ENCODE measurements at regions not wholly inside any gene's neighbourhood (a gene's known extent, or its start where the extent isn't known, plus 50 kb on each side); places are given as distances from the start of the nearest gene placed in this dataset.

GRCh38 chr22:48070760-48071159 lies 1308.3 kb downstream of the TBC1D22A start:
- peak; percentile 22 for DNase-seq (ENCODE audit: low spot score)
- peak in 1 of 2 experiments; percentile 33; a peak in 2 of 4 replicates for TF ChIP-seq CTCF (conservative IDR thresholded peaks at IDR 0.05; ENCODE audit: low read depth in 2 of 2)
- TF ChIP-seq, protein P1, sequence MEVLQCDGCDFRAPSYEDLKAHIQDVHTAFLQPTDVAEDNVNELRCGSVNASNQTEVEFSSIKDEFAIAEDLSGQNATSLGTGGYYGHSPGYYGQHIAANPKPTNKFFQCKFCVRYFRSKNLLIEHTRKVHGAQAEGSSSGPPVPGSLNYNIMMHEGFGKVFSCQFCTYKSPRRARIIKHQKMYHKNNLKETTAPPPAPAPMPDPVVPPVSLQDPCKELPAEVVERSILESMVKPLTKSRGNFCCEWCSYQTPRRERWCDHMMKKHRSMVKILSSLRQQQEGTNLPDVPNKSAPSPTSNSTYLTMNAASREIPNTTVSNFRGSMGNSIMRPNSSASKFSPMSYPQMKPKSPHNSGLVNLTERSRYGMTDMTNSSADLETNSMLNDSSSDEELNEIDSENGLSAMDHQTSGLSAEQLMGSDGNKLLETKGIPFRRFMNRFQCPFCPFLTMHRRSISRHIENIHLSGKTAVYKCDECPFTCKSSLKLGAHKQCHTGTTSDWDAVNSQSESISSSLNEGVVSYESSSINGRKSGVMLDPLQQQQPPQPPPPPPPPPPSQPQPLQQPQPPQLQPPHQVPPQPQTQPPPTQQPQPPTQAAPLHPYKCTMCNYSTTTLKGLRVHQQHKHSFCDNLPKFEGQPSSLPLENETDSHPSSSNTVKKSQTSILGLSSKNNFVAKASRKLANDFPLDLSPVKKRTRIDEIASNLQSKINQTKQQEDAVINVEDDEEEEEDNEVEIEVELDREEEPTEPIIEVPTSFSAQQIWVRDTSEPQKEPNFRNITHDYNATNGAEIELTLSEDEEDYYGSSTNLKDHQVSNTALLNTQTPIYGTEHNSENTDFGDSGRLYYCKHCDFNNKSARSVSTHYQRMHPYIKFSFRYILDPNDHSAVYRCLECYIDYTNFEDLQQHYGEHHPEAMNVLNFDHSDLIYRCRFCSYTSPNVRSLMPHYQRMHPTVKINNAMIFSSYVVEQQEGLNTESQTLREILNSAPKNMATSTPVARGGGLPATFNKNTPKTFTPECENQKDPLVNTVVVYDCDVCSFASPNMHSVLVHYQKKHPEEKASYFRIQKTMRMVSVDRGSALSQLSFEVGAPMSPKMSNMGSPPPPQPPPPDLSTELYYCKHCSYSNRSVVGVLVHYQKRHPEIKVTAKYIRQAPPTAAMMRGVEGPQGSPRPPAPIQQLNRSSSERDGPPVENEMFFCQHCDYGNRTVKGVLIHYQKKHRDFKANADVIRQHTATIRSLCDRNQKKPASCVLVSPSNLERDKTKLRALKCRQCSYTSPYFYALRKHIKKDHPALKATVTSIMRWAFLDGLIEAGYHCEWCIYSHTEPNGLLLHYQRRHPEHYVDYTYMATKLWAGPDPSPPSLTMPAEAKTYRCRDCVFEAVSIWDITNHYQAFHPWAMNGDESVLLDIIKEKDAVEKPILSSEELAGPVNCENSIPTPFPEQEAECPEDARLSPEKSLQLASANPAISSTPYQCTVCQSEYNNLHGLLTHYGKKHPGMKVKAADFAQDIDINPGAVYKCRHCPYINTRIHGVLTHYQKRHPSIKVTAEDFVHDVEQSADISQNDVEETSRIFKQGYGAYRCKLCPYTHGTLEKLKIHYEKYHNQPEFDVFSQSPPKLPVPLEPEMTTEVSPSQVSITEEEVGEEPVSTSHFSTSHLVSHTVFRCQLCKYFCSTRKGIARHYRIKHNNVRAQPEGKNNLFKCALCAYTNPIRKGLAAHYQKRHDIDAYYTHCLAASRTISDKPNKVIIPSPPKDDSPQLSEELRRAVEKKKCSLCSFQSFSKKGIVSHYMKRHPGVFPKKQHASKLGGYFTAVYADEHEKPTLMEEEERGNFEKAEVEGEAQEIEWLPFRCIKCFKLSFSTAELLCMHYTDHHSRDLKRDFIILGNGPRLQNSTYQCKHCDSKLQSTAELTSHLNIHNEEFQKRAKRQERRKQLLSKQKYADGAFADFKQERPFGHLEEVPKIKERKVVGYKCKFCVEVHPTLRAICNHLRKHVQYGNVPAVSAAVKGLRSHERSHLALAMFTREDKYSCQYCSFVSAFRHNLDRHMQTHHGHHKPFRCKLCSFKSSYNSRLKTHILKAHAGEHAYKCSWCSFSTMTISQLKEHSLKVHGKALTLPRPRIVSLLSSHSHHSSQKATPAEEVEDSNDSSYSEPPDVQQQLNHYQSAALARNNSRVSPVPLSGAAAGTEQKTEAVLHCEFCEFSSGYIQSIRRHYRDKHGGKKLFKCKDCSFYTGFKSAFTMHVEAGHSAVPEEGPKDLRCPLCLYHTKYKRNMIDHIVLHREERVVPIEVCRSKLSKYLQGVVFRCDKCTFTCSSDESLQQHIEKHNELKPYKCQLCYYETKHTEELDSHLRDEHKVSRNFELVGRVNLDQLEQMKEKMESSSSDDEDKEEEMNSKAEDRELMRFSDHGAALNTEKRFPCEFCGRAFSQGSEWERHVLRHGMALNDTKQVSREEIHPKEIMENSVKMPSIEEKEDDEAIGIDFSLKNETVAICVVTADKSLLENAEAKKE (CRISPR knock-in tag; IDR thresholded peaks at IDR 0.05) = no peak
- no peak for TF ChIP-seq CREB1 (CRISPR knock-in tag; IDR thresholded peaks at IDR 0.05; ENCODE audit: low read depth)

GRCh38 chr22:48070083-48070482 lies 1307.6 kb downstream of the TBC1D22A start:
- H3K4me3 ChIP-seq = no peak overlapping the region
- no peaks in the 10 kb centered on the region for H3F3A ChIP-seq (replicated peaks; ENCODE audit: low read depth)
- Mint-ChIP-seq H3K4me1 (peaks cover 31% of the 10 kb centered on the region), H3K4me3 (no peak overlapping the region), H3K9me3 (peaks cover 26% of the 10 kb centered on the region), H3K36me3 (ENCODE audit: low read depth) (peaks cover 15% of the 10 kb centered on the region), H3K27ac (no peak overlapping the region), H3K27me3 (ENCODE audit: insufficient read depth, low read depth, poor library complexity) (peaks cover 15% of the 10 kb centered on the region)
- no peak overlapping the region for H3K27ac ChIP-seq (ENCODE audit: low read depth)
- peaks cover 11% of the 10 kb centered on the region for H3K4me1 ChIP-seq (ENCODE audit: insufficient read depth)
- DNase-seq (ENCODE audit: low spot score) (no peak), ATAC-seq (no peak)
- H3K4me2 ChIP-seq = no peak overlapping the region
- H3K36me3 ChIP-seq (ENCODE audit: insufficient read depth) = no peaks in the 10 kb centered on the region
- no peaks in the 10 kb centered on the region for H3K79me2 ChIP-seq (replicated peaks; ENCODE audit: insufficient read depth)
- peaks cover 7% of the 10 kb centered on the region for H3K9me2 ChIP-seq (ENCODE audit: insufficient read depth)
- H2AFZ ChIP-seq = no peak overlapping the region
- H4K20me1 ChIP-seq (replicated peaks; ENCODE audit: insufficient read depth) = no peaks in the 10 kb centered on the region
- no peaks in the 10 kb centered on the region for H3K27me3 ChIP-seq (ENCODE audit: insufficient read depth)
- TF ChIP-seq JUNB (IDR thresholded peaks at IDR 0.05; ENCODE audit: unreplicated experiment) (no peak), POLR2AphosphoS5 (IDR thresholded peaks at IDR 0.05; ENCODE audit: low read depth) (no peak), ZNF331 (CRISPR knock-in tag; IDR thresholded peaks at IDR 0.05; ENCODE audit: low read depth) (no peak), NANOG (IDR thresholded peaks at IDR 0.05; ENCODE audit: borderline replicate concordance) (no peak), EZH2 (IDR thresholded peaks at IDR 0.05; ENCODE audit: low read depth, unreplicated experiment) (no peak)

More at GRCh38 chr22:48070760-48071159, 1308.3 kb downstream of the TBC1D22A start:
- Histone ChIP-seq H2AFZ (no peak overlapping the region), H3K4me3 (no peak overlapping the region), H3K4me1 (ENCODE audit: insufficient read depth) (peaks cover 11% of the 10 kb centered on the region), H3K36me3 (ENCODE audit: insufficient read depth) (no peaks in the 10 kb centered on the region), H3K9me2 (ENCODE audit: insufficient read depth) (peaks cover 7% of the 10 kb centered on the region), H3K27ac (ENCODE audit: low read depth) (no peak overlapping the region), H3K27me3 (ENCODE audit: insufficient read depth) (no peaks in the 10 kb centered on the region), H3F3A (replicated peaks; ENCODE audit: low read depth) (no peaks in the 10 kb centered on the region), H3K79me2 (replicated peaks; ENCODE audit: insufficient read depth) (no peaks in the 10 kb centered on the region), H4K20me1 (replicated peaks; ENCODE audit: insufficient read depth) (no peaks in the 10 kb centered on the region), H3K4me2 (no peak overlapping the region)
- no peak overlapping the region for H3K4me3 Mint-ChIP-seq
- peaks cover 28% of the 10 kb centered on the region for H3K9me3 Mint-ChIP-seq
- peaks cover 31% of the 10 kb centered on the region for H3K4me1 Mint-ChIP-seq
- H3K27me3 Mint-ChIP-seq (ENCODE audit: insufficient read depth, low read depth, poor library complexity) = peaks cover 12% of the 10 kb centered on the region
- ATAC-seq = peak; percentile 38; the same call in 2 of the 3 replicates
- peaks cover 17% of the 10 kb centered on the region for H3K36me3 Mint-ChIP-seq (ENCODE audit: low read depth)
- no peak overlapping the region for H3K27ac Mint-ChIP-seq

Measured in GM23338 (cell line).